ENCODE measurements at regions not wholly inside any gene's neighbourhood (a gene's known extent, or its start where the extent isn't known, plus 50 kb on each side); places are given as distances from the start of the nearest gene placed in this dataset.

DNA sequence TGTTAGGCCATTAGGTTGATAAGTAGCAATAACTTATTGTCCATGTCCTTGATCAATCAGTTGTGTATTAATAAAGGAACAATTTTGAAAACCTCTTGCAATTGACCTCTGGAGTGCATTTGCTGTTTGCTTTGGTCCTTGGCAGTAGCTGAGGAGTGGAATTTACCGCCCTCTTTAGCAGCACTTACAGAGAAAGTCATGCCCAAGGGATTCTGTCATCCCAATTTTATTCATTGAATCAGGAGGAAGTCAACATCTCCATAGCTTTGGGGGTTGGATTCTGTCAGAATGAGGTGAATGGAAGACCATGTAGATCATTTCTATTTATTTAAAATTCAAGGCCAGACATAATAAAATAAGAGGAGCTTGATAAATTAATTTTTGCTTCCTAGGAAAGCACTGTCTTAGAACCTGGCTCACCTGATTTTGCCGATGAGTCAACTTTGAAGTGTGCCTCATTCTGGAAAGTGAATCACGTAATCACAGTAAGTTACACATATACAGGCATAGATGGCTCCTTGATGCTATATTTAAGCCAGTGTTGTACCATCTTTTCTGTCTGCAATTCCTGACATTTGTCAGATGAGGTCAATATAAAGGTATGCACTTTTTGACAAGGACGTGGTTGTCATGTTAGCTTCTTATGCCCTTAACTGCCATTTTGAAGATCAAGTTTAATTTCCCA, 128.7 kb upstream of the MLIP start:
- TF ChIP-seq, protein P1, sequence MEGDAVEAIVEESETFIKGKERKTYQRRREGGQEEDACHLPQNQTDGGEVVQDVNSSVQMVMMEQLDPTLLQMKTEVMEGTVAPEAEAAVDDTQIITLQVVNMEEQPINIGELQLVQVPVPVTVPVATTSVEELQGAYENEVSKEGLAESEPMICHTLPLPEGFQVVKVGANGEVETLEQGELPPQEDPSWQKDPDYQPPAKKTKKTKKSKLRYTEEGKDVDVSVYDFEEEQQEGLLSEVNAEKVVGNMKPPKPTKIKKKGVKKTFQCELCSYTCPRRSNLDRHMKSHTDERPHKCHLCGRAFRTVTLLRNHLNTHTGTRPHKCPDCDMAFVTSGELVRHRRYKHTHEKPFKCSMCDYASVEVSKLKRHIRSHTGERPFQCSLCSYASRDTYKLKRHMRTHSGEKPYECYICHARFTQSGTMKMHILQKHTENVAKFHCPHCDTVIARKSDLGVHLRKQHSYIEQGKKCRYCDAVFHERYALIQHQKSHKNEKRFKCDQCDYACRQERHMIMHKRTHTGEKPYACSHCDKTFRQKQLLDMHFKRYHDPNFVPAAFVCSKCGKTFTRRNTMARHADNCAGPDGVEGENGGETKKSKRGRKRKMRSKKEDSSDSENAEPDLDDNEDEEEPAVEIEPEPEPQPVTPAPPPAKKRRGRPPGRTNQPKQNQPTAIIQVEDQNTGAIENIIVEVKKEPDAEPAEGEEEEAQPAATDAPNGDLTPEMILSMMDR (IDR thresholded peaks at IDR 0.05; ENCODE audit: low read length), result no peak
- TF ChIP-seq EZH2phosphoT487 (IDR thresholded peaks at IDR 0.05; ENCODE audit: low read length), result no peak
